ENCODE measurements at regions not wholly inside any gene's neighbourhood (a gene's known extent, or its start where the extent isn't known, plus 50 kb on each side); places are given as distances from the start of the nearest gene placed in this dataset.

DNA sequence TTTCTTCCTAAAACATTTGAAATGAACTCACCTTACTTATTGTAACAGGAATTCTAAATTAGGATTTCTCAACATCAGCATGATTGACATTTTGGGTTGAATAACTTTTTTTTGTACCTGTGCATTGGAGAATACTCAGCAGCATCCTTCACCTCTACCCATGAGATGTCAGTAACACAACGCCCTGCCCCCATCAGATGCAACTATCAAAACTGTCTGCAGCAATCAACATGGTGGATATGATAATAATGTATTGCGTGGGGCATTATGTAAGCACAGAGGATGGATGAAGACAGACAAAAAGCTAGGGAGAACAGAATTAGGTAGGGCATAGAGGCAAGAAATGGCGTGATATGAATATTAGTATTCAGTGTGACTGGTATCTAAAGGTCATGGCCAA, 94.1 kb downstream of the PLK2 start:
- ATAC-seq (replicated peaks): no peak

DNA sequence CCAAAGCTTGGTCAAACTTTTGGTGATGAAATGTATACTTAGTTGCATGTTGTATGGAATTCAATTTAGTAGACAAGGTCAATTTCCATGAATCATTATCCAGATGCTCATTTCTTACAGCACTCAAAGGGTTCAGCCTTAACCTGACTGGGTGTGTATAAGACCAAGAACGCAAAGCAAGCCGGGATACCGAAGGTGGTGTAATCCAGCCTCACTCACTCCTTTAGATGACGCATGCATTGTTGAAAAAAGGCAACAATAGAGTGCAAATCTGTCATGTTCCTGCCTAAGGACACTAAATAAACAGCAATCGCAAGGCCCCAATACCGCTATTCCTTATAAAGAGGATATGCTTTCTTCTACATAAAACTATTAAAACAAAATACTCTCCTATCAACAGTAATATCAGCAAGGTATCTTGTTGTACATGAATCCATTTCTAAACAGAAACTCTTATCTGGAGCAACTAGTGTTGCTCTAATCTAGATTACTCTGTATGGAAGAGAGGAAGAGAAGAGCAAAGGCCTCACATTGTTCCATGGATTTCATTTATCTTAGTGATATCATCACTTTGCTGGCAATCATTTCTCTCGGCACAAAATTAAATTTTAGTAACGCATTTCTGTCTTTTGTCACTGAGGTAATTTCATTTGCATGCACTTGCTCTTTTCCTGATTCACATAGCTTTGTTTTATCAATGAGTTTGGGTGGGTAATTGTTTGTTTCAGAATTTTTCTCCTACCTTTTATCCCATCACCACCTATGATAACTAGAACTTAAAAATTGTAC, 96.2 kb downstream of the PLK2 start:
- Mint-ChIP-seq H3K27ac (no peak overlapping the region), H3K27me3 (peaks cover 4% of the 10 kb centered on the region), H3K9me3 (no peaks in the 10 kb centered on the region), H3K4me3 (no peak overlapping the region), H3K36me3 (ENCODE audit: low read depth) (no peaks in the 10 kb centered on the region), H3K4me1 (no peaks in the 10 kb centered on the region)
- no peak for ATAC-seq (replicated peaks)

More for the DNA sequence above, 94.1 kb downstream of the PLK2 start:
- no peaks in the 10 kb centered on the region for H3K4me1 Mint-ChIP-seq
- H3K36me3 Mint-ChIP-seq (ENCODE audit: low read depth): no peaks in the 10 kb centered on the region
- H3K27me3 Mint-ChIP-seq: peaks cover 4% of the 10 kb centered on the region
- H3K27ac Mint-ChIP-seq: no peak overlapping the region
- no peak overlapping the region for H3K4me3 Mint-ChIP-seq
- H3K9me3 Mint-ChIP-seq: no peaks in the 10 kb centered on the region

DNA sequence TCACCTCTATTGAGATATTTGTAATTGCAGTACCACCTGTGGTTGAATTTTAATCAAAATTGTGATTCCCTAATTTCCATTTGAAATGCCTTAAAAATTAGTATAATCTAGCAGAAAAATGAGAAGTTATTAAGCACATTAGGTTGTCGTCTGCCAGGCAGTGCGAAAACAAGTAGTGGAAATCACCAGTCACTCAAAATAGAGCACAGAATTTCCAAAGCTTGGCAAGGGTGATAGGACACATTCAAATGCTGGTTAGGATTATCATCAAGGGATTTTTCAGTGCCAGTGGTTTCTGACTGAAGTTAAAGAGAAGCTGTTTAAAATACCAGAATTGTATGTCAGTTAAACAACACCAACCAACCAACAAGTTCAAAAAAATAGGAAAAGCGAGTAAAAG, 97.8 kb downstream of the PLK2 start:
- Mint-ChIP-seq H3K27ac (no peak overlapping the region), H3K4me1 (no peaks in the 10 kb centered on the region), H3K4me3 (no peak overlapping the region), H3K36me3 (ENCODE audit: low read depth) (no peaks in the 10 kb centered on the region), H3K9me3 (no peaks in the 10 kb centered on the region), H3K27me3 (peaks cover 4% of the 10 kb centered on the region)
- ATAC-seq (replicated peaks): no peak

DNA sequence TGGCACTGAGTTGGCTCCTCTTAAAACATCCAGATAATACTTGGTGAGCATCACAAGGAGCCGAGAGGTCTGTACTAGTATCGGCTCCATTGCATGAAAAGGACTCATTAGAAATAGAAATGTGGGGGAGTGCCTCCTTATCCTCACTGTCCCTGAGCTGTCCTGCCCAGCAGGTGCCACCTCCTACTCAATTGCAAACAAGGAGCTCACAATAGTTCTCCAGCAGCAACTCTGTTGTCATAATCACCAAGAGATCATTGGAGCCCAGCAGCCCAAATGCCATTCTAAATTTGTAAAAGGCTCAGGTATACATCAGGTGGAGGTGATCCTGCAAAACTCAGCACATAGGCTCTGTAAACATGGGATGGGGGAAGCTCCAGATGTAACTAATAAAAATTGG, 99.1 kb downstream of the PLK2 start:
- ATAC-seq (replicated peaks): no peak
- Mint-ChIP-seq H3K27me3 (peaks cover 4% of the 10 kb centered on the region), H3K4me3 (no peak overlapping the region), H3K4me1 (no peaks in the 10 kb centered on the region), H3K36me3 (ENCODE audit: low read depth) (no peaks in the 10 kb centered on the region), H3K9me3 (no peaks in the 10 kb centered on the region), H3K27ac (no peak overlapping the region)

DNA sequence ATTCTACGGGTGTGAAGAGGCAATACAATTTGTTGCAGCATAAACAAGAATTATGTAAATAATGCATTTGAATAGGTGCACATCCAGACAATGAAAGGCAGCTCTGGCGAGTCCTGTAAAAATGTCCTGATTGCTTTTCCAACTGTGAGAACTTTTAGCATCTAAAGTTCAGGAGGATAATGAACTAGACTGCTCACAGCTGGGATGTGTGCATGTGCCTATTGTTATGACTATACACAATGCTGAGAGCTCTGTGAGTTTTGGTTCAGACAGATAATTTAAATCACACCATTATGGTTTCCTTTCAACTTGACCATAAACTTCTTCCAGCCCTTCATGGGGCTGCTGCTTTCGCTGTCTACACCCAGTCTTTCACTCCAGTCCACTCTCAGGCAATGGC, 99.9 kb downstream of the PLK2 start:
- Mint-ChIP-seq H3K27ac (no peak overlapping the region), H3K4me1 (no peaks in the 10 kb centered on the region), H3K9me3 (no peaks in the 10 kb centered on the region), H3K27me3 (peaks cover 4% of the 10 kb centered on the region), H3K36me3 (ENCODE audit: low read depth) (no peaks in the 10 kb centered on the region), H3K4me3 (no peak overlapping the region)
- ATAC-seq (replicated peaks): no peak

- no peaks in the 10 kb centered on the region for H3K4me1 Mint-ChIP-seq
- no peak overlapping the region for H3K27ac Mint-ChIP-seq
- H3K4me3 Mint-ChIP-seq: no peak overlapping the region
- H3K36me3 Mint-ChIP-seq (ENCODE audit: low read depth): no peaks in the 10 kb centered on the region
- H3K27me3 Mint-ChIP-seq: peaks cover 5% of the 10 kb centered on the region
- no peak for ATAC-seq (replicated peaks)
- H3K9me3 Mint-ChIP-seq: no peaks in the 10 kb centered on the region
Observed at GRCh38 chr5:58358501-58359178, 101.2 kb downstream of the PLK2 start.

- H3K4me1 Mint-ChIP-seq: no peaks in the 10 kb centered on the region
- no peak overlapping the region for H3K4me3 Mint-ChIP-seq
- no peaks in the 10 kb centered on the region for H3K9me3 Mint-ChIP-seq
- no peak for ATAC-seq (replicated peaks)
- H3K27me3 Mint-ChIP-seq: peaks cover 4% of the 10 kb centered on the region
- no peak overlapping the region for H3K27ac Mint-ChIP-seq
- no peaks in the 10 kb centered on the region for H3K36me3 Mint-ChIP-seq (ENCODE audit: low read depth)
Observed at GRCh38 chr5:58357799-58358500, 101.9 kb downstream of the PLK2 start.

DNA sequence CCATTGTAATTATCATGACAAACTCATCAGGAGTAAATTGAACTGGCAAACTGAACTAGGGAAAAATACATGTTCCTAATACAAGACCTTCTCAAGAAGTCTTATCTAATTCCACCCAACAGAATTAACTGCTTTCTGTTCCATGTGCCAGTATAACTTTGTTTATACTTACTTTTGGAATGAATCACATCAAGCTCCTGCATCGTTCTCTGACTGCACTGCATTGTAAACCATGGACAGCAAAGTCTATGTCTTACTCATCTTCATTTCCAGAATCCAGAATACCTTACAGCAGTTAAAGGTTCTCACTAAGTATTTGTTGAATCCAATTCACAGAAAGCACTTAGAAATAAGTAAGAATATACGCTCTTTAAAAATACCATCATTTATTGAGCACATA, 102.8 kb downstream of the PLK2 start:
- no peak for ATAC-seq (replicated peaks)

GRCh38 chr5:58356662-58357061, 103.2 kb downstream of the PLK2 start:
- ATAC-seq (replicated peaks): no peak
- Mint-ChIP-seq H3K4me1 (no peaks in the 10 kb centered on the region), H3K27me3 (peaks cover 4% of the 10 kb centered on the region)

More for the DNA sequence above, 102.8 kb downstream of the PLK2 start:
- H3K4me3 Mint-ChIP-seq: no peak overlapping the region
- H3K36me3 Mint-ChIP-seq (ENCODE audit: low read depth): no peaks in the 10 kb centered on the region
- H3K27ac Mint-ChIP-seq: no peak overlapping the region
- H3K4me1 Mint-ChIP-seq: no peaks in the 10 kb centered on the region
- H3K27me3 Mint-ChIP-seq: peaks cover 4% of the 10 kb centered on the region
- no peaks in the 10 kb centered on the region for H3K9me3 Mint-ChIP-seq

DNA sequence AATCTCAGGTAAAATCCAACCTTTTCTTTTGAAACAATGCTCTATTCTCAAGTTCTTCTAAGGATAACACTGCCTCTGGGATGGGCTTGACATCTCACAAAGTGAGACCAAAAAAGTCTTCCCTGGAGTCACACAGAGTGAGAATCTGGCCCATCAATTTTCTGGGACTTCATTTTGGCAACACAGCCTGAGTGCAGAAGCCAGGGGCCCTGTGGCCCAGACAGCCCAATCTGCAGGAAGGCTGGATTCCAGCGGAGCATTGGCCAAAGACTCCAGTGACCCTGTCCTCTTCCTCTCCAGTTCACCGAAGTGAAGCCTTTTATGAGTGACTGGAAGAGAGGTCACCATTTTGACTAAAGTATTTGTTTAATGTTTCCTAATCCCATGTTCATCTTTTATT, 105.1 kb downstream of the PLK2 start:
- no peaks in the 10 kb centered on the region for H3K9me3 Mint-ChIP-seq
- no peak overlapping the region for H3K27ac Mint-ChIP-seq
- no peaks in the 10 kb centered on the region for H3K4me1 Mint-ChIP-seq
- H3K4me3 Mint-ChIP-seq: no peak overlapping the region
- no peak for ATAC-seq (replicated peaks)
- H3K27me3 Mint-ChIP-seq: peaks cover 4% of the 10 kb centered on the region
- H3K36me3 Mint-ChIP-seq (ENCODE audit: low read depth): no peaks in the 10 kb centered on the region

More at GRCh38 chr5:58356662-58357061, 103.2 kb downstream of the PLK2 start:
- H3K9me3 Mint-ChIP-seq: no peaks in the 10 kb centered on the region
- no peaks in the 10 kb centered on the region for H3K36me3 Mint-ChIP-seq (ENCODE audit: low read depth)
- H3K27ac Mint-ChIP-seq: no peak overlapping the region
- no peak overlapping the region for H3K4me3 Mint-ChIP-seq

- no peak overlapping the region for H3K27ac Mint-ChIP-seq
- H3K4me3 Mint-ChIP-seq: no peak overlapping the region
- H3K36me3 Mint-ChIP-seq (ENCODE audit: low read depth): no peaks in the 10 kb centered on the region
- H3K4me1 Mint-ChIP-seq: no peaks in the 10 kb centered on the region
- no peaks in the 10 kb centered on the region for H3K9me3 Mint-ChIP-seq
- H3K27me3 Mint-ChIP-seq: peaks cover 4% of the 10 kb centered on the region
- ATAC-seq (replicated peaks): no peak
Observed at GRCh38 chr5:58353992-58354391, 105.9 kb downstream of the PLK2 start.

GRCh38 chr5:58351190-58351589, 108.7 kb downstream of the PLK2 start:
- H3K27me3 Mint-ChIP-seq: peaks cover 8% of the 10 kb centered on the region
- no peaks in the 10 kb centered on the region for H3K4me1 Mint-ChIP-seq
- no peak overlapping the region for H3K4me3 Mint-ChIP-seq
- ATAC-seq (replicated peaks): no peak
- no peaks in the 10 kb centered on the region for H3K36me3 Mint-ChIP-seq (ENCODE audit: low read depth)
- no peak overlapping the region for H3K27ac Mint-ChIP-seq
- no peaks in the 10 kb centered on the region for H3K9me3 Mint-ChIP-seq

DNA sequence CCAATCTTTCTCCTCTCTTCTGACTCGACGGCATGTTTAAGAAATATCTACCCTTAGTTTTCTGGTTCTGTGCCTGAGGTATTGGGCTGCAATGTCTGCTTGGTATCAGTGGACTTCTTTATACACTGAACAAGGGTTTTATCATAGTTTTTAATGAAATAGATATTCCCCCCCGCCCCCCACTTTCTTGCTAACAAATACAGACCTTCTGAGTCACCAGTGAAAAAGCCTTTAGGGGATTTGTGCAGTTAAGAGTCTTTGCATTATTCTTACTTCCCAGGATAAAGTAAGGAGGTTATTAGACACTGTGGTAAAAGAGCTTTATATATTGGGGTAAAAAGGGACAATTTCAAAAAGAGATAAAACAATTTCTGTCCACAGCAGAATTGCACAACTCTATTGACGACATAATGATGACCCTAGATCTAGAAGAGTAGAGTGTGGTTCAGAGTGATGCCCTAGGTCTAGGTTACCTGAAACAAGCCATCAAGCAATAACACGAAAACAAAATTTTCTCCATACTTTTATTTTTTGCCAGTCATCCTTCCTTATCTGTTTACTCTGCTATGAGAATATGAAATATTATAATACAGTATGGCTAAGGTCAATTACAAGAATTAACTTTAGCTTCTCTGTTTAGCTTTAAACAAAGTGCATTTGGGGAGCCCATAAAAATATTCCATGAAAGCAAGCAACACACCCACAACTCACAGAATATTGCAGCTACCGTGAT, 110.7 kb downstream of the PLK2 start:
- H3K27me3 Mint-ChIP-seq: peaks cover 8% of the 10 kb centered on the region
- no peak overlapping the region for H3K27ac Mint-ChIP-seq
- H3K9me3 Mint-ChIP-seq: no peaks in the 10 kb centered on the region
- ATAC-seq (replicated peaks): no peak
- no peak overlapping the region for H3K4me3 Mint-ChIP-seq
- H3K4me1 Mint-ChIP-seq: no peaks in the 10 kb centered on the region
- H3K36me3 Mint-ChIP-seq (ENCODE audit: low read depth): no peaks in the 10 kb centered on the region

DNA sequence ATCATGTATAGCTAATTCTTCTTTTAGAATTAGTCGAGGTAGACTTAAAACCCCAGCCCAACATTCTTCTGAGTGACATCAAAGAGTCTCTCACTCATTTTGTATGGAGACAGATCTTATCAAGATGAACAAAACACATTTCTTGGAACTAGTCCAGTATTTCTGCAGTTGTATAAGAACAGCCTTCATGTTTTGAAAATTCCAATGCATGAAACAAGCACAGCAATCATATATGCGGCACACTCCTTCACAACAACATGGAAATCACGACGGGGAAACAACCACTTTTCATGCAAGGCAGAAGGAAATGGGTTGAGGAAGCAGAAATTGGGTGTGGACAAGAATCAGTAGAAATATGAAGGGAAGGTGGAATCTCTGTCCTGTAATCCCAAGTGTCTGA, 113.8 kb downstream of the PLK2 start:
- no peaks in the 10 kb centered on the region for H3K4me1 Mint-ChIP-seq
- H3K36me3 Mint-ChIP-seq (ENCODE audit: low read depth): no peaks in the 10 kb centered on the region
- H3K27me3 Mint-ChIP-seq: peaks cover 4% of the 10 kb centered on the region
- no peaks in the 10 kb centered on the region for H3K9me3 Mint-ChIP-seq
- no peak overlapping the region for H3K4me3 Mint-ChIP-seq
- no peak overlapping the region for H3K27ac Mint-ChIP-seq
- no peak for ATAC-seq (replicated peaks)
